ENCODE measurements at regions not wholly inside any gene's neighbourhood (a gene's known extent, or its start where the extent isn't known, plus 50 kb on each side); places are given as distances from the start of the nearest gene placed in this dataset.

- ATAC-seq (no peak), DNase-seq (no peak)
- ChIA-PET CTCF (no interaction called here), POLR2A (no interaction called here)
- Histone ChIP-seq H3K4me1 (ENCODE audit: control insufficient read depth in 2 of 2, insufficient read depth in 2 of 2, low read length in 2 of 2) (peaks cover 0 to 2% of the 10 kb centered on the region in 2 donors), H3K27ac (ENCODE audit: low read depth, low read length) (no peak overlapping the region), H3K4me3 (ENCODE audit: low read length) (no peak overlapping the region), H3K27me3 (ENCODE audit: control insufficient read depth in 2 of 2, insufficient read depth in 2 of 2, low read length in 2 of 2) (no peaks in the 10 kb centered on the region), H3K36me3 (ENCODE audit: control insufficient read depth in 2 of 3, insufficient read depth in 3 of 3, low read length in 3 of 3) (no peaks in the 10 kb centered on the region), H3K9me3 (ENCODE audit: control insufficient read depth in 2 of 3, low read length in 3 of 3) (no peaks in the 10 kb centered on the region)
- Mint-ChIP-seq H3K4me1 (peaks cover 12 to 25% (median 17%) of the 10 kb centered on the region in 7 donors), H3K27ac (peak overlapping the region in 2 of 9 donors; percentile 2 to 3), H3K4me3 (no peak overlapping the region), H3K27me3 (peaks cover 0 to 4% (median 0%) of the 10 kb centered on the region in 5 donors), H3K9me3 (peaks cover 0 to 17% (median under 1%) of the 10 kb centered on the region in 11 donors), H3K36me3 (peaks cover 0 to 23% (median 3%) of the 10 kb centered on the region in 5 donors)
- intact Hi-C loops (cut with micrococcal nuclease) = no loop called here
Measured at GRCh38 chr21:33991133-33991532, 75.5 kb upstream of the ATP5PO start.

- peaks cover 0 to 31% (median 4%) of the 10 kb centered on the region in 5 donors for H3K36me3 Mint-ChIP-seq
- Histone ChIP-seq H3K27ac (ENCODE audit: low read depth, low read length) (no peak overlapping the region), H3K27me3 (ENCODE audit: control insufficient read depth in 2 of 2, insufficient read depth in 2 of 2, low read length in 2 of 2) (no peaks in the 10 kb centered on the region), H3K36me3 (ENCODE audit: control insufficient read depth in 2 of 3, insufficient read depth in 3 of 3, low read length in 3 of 3) (no peaks in the 10 kb centered on the region), H3K4me3 (ENCODE audit: low read length) (no peak overlapping the region), H3K9me3 (ENCODE audit: control insufficient read depth in 2 of 3, low read length in 3 of 3) (no peaks in the 10 kb centered on the region), H3K4me1 (ENCODE audit: control insufficient read depth in 2 of 2, insufficient read depth in 2 of 2, low read length in 2 of 2) (peaks cover 0 to 5% of the 10 kb centered on the region in 2 donors)
- ATAC-seq (no peak), DNase-seq (no peak)
- H3K27ac Mint-ChIP-seq = no peak overlapping the region
- H3K9me3 Mint-ChIP-seq = peaks cover 0 to 22% (median 0%) of the 10 kb centered on the region in 11 donors
- intact Hi-C loops (cut with micrococcal nuclease) = no loop called here
- H3K4me3 Mint-ChIP-seq = no peak overlapping the region
- ChIA-PET POLR2A (no interaction called here), CTCF (interaction anchor here (0.6 kb wide), 1 partner anchor 352 kb away, joined by 3 read pairs; no protein-coding TSS in a partner anchor)
- H3K27me3 Mint-ChIP-seq = peaks cover 0 to 4% (median 0%) of the 10 kb centered on the region in 5 donors
- peaks cover 22 to 41% (median 29%) of the 10 kb centered on the region in 7 donors for H3K4me1 Mint-ChIP-seq
Measured at GRCh38 chr21:33989440-33989839, 73.8 kb upstream of the ATP5PO start.

GRCh38 chr21:33988237-33989017, 72.8 kb upstream of the ATP5PO start:
- Histone ChIP-seq H3K4me3 (ENCODE audit: low read length) (no peak overlapping the region), H3K36me3 (ENCODE audit: control insufficient read depth in 2 of 3, insufficient read depth in 3 of 3, low read length in 3 of 3) (no peaks in the 10 kb centered on the region), H3K27ac (ENCODE audit: low read depth, low read length) (no peak overlapping the region), H3K9me3 (ENCODE audit: control insufficient read depth in 2 of 3, low read length in 3 of 3) (no peaks in the 10 kb centered on the region), H3K27me3 (ENCODE audit: control insufficient read depth in 2 of 2, insufficient read depth in 2 of 2, low read length in 2 of 2) (no peaks in the 10 kb centered on the region), H3K4me1 (ENCODE audit: control insufficient read depth in 2 of 2, insufficient read depth in 2 of 2, low read length in 2 of 2) (peaks cover 0 to 5% of the 10 kb centered on the region in 2 donors)
- CTCF ChIA-PET = no interaction called here
- DNase-seq (no peak), ATAC-seq (no peak)
- Mint-ChIP-seq H3K27me3 (peaks cover 0 to 4% (median 0%) of the 10 kb centered on the region in 5 donors), H3K4me1 (peaks cover 17 to 33% (median 24%) of the 10 kb centered on the region in 7 donors), H3K9me3 (peaks cover 0 to 14% (median 0%) of the 10 kb centered on the region in 11 donors), H3K4me3 (no peak overlapping the region), H3K36me3 (peaks cover 0 to 24% (median 4%) of the 10 kb centered on the region in 5 donors), H3K27ac (peak overlapping the region in 1 of 9 donors; percentile 54)
- intact Hi-C loops (cut with micrococcal nuclease) = no loop called here
- POLR2A ChIA-PET = interaction anchor here (1.9 kb wide), 1 partner anchor 51 kb away, joined by 5 read pairs; no protein-coding TSS in a partner anchor

GRCh38 chr21:33987461-33987860, 71.9 kb upstream of the ATP5PO start:
- Histone ChIP-seq H3K4me1 (ENCODE audit: control insufficient read depth in 2 of 2, insufficient read depth in 2 of 2, low read length in 2 of 2) (peaks cover 0 to 5% of the 10 kb centered on the region in 2 donors), H3K27me3 (ENCODE audit: control insufficient read depth in 2 of 2, insufficient read depth in 2 of 2, low read length in 2 of 2) (no peaks in the 10 kb centered on the region), H3K27ac (ENCODE audit: low read depth, low read length) (no peak overlapping the region), H3K4me3 (ENCODE audit: low read length) (no peak overlapping the region), H3K36me3 (ENCODE audit: control insufficient read depth in 2 of 3, insufficient read depth in 3 of 3, low read length in 3 of 3) (no peaks in the 10 kb centered on the region), H3K9me3 (ENCODE audit: control insufficient read depth in 2 of 3, low read length in 3 of 3) (no peaks in the 10 kb centered on the region)
- Mint-ChIP-seq H3K27me3 (peaks cover 0 to 4% (median 0%) of the 10 kb centered on the region in 5 donors), H3K9me3 (peaks cover 0 to 12% (median 0%) of the 10 kb centered on the region in 11 donors), H3K4me1 (peaks cover 17 to 33% (median 26%) of the 10 kb centered on the region in 7 donors), H3K27ac (peak overlapping the region in 2 of 9 donors; percentile 56 to 59), H3K4me3 (no peak overlapping the region), H3K36me3 (peaks cover 0 to 26% (median 4%) of the 10 kb centered on the region in 5 donors)
- DNase-seq (no peak), ATAC-seq (no peak)
- ChIA-PET CTCF (interaction anchor here (0.7 kb wide), 1 partner anchor 360 kb away, joined by 3 read pairs; no protein-coding TSS in a partner anchor), POLR2A (interaction anchor here (0.8 to 1.9 kb wide), 4 partner anchors 8 to 87 kb away, joined by 3 to 5 read pairs (median 4); no protein-coding TSS in a partner anchor)
- intact Hi-C loops (cut with micrococcal nuclease) = no loop called here

GRCh38 chr21:33985117-33986050, 69.8 kb upstream of the ATP5PO start:
- H3K27me3 Mint-ChIP-seq = peaks cover 0 to 3% (median 0%) of the 10 kb centered on the region in 5 donors
- no peak overlapping the region for H3K4me3 ChIP-seq (ENCODE audit: low read length)
- H3K36me3 Mint-ChIP-seq = peaks cover 0 to 27% (median 0%) of the 10 kb centered on the region in 5 donors
- H3K4me1 ChIP-seq (ENCODE audit: control insufficient read depth in 2 of 2, insufficient read depth in 2 of 2, low read length in 2 of 2) = peaks cover 0 to 5% of the 10 kb centered on the region in 2 donors
- no peaks in the 10 kb centered on the region for H3K9me3 ChIP-seq (ENCODE audit: control insufficient read depth in 2 of 3, low read length in 3 of 3)
- ATAC-seq (peak; percentile 10), DNase-seq (no peak)
- H3K4me3 Mint-ChIP-seq = peak overlapping the region in 2 of 10 donors; percentile 21 to 39
- intact Hi-C loops (cut with micrococcal nuclease) = no loop called here
- no peak overlapping the region for H3K27ac ChIP-seq (ENCODE audit: low read depth, low read length)
- no peaks in the 10 kb centered on the region for H3K36me3 ChIP-seq (ENCODE audit: control insufficient read depth in 2 of 3, insufficient read depth in 3 of 3, low read length in 3 of 3)
- H3K27ac Mint-ChIP-seq = peak overlapping the region in 7 of 9 donors; percentile 15 to 92 (median 75)
- H3K27me3 ChIP-seq (ENCODE audit: control insufficient read depth in 2 of 2, insufficient read depth in 2 of 2, low read length in 2 of 2) = no peaks in the 10 kb centered on the region
- CTCF ChIA-PET = no interaction called here
- peaks cover 0 to 4% (median 0%) of the 10 kb centered on the region in 11 donors for H3K9me3 Mint-ChIP-seq
- POLR2A ChIA-PET = interaction anchor here (0.6 kb wide), 1 partner anchor 48 kb away, joined by 3 read pairs; no protein-coding TSS in a partner anchor
- peaks cover 13 to 41% (median 26%) of the 10 kb centered on the region in 7 donors for H3K4me1 Mint-ChIP-seq

- no peak for DNase-seq
- H3K27me3 Mint-ChIP-seq = peaks cover 0 to 3% (median 0%) of the 10 kb centered on the region in 5 donors
- ChIA-PET CTCF (no interaction called here), POLR2A (no interaction called here)
- Histone ChIP-seq H3K4me3 (ENCODE audit: low read length) (no peak overlapping the region), H3K9me3 (ENCODE audit: control insufficient read depth in 2 of 3, low read length in 3 of 3) (no peaks in the 10 kb centered on the region), H3K36me3 (ENCODE audit: control insufficient read depth in 2 of 3, insufficient read depth in 3 of 3, low read length in 3 of 3) (no peaks in the 10 kb centered on the region), H3K4me1 (ENCODE audit: control insufficient read depth in 2 of 2, insufficient read depth in 2 of 2, low read length in 2 of 2) (peaks cover 0 to 5% of the 10 kb centered on the region in 2 donors), H3K27ac (ENCODE audit: low read depth, low read length) (no peak overlapping the region), H3K27me3 (ENCODE audit: control insufficient read depth in 2 of 2, insufficient read depth in 2 of 2, low read length in 2 of 2) (no peaks in the 10 kb centered on the region)
- peaks cover 0 to 29% (median 0%) of the 10 kb centered on the region in 5 donors for H3K36me3 Mint-ChIP-seq
- peaks cover 13 to 45% (median 26%) of the 10 kb centered on the region in 7 donors for H3K4me1 Mint-ChIP-seq
- intact Hi-C loops (cut with micrococcal nuclease) = no loop called here
- no peak overlapping the region for H3K4me3 Mint-ChIP-seq
- peak overlapping the region in 2 of 9 donors; percentile 56 to 77 for H3K27ac Mint-ChIP-seq
- peaks cover 0 to 4% (median 0%) of the 10 kb centered on the region in 11 donors for H3K9me3 Mint-ChIP-seq
- ATAC-seq = no peak
Measured at GRCh38 chr21:33984021-33984481, 68.4 kb upstream of the ATP5PO start.
